Activated CD4-positive, alpha-beta T cell treated with anti-CD3 and anti-CD28 coated beads, Interleukin-2, amount 50 U/mL, for 4 hours (primary cell): ENCODE measurements at regions not wholly inside any gene's neighbourhood (a gene's known extent, or its start where the extent isn't known, plus 50 kb on each side); places are given as distances from the start of the nearest gene placed in this dataset.

ENCODE experiments used
- DNase-seq, 2 experiments: peaks; one replicate each; pipeline ENCODE4 v3.0.0-alpha.2; 2020

DNA sequence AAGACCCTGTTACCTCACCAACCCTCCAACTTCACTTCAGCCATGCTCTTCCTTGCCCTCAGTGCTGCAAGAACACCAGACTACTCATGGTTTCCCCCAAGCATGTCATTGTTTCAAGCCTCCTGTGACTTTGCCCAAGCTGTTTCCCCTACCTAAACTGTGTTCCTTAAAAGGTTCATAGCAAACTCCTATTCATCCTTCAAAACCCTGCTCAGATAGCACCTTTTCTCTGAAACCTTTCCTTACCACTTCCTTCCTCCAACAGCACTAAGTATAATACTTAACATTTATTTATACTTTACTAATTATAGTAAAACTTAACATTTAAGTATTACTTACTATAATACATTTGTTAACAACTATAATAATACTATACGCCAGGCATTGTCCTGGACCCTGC lies 136.2 kb downstream of the CCT6B start:
- DNase-seq: no peak

DNA sequence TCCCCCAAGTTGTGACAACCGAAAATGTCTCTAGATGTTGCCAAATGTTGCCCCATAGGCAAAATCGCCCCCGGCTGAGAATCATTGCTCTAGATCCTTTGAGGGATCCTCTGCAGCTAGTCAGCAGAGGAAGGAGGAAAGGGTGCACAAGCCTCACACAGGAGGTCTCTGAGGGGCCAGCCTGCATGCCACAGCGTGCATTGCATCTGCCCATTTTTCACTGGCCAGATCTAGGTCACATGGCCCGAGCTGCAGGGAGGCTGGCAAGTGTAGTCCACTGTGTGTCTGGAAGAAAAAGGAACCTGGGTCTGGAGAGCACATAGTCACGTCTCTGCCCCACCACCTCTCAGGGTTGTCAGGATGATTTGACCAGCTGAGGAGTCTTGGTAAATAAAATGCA lies 138.2 kb downstream of the CCT6B start:
- DNase-seq: no peak

DNA sequence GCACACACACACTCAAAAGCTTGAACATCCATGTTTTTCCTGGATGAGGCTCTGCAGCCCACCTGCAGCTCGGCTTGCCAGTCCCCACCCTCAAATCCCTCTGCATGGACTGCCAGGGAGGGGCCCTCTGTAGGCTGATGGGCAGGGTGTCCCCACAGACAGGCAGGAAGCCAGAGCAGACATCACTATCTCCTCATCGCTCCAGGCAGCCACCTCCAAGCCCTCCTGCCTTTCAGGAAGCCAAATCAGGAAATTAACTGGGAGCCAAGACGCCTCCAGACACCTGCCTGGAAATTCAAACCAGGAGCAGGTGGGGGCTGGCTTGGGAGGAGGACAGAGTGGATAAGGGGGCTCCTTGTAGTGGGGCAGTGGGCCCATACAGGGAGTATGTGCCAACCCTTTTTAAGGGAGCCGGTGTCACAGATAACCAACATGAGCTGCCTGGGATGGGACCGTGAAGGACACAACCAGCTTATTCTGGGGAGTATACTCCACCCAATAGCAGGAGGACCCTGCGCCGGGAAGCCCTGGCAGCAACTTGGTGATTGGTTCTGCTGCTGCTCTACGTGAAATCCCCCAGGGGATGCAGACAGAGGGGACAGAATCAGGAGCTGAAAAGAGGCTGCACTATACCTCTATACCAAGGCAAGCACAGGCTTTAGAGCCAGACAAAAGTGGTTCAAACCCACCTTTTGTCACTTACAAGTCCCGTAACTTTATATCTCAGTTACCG lies 139.1 kb downstream of the CCT6B start:
- no peak for DNase-seq

DNA sequence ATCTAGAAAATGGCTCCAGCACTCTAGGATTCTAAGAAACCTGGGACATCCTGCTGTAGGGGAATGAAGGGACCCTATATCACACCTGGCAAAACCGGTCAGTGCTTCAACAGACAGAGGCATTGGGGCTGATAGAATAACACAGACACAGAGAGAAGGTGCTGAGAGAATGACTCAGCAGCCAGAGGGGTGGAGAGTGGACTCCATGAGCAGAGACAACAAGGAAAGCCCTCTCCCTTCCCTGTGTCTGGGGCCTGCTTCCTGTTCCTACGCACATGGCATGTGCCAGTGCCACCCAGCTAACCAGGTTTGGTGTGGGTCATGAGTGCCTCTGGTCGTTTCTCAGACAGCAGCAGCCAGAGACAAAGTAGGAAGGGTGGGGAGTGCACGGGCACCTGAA lies 140.3 kb downstream of the CCT6B start:
- DNase-seq: no peak

DNA sequence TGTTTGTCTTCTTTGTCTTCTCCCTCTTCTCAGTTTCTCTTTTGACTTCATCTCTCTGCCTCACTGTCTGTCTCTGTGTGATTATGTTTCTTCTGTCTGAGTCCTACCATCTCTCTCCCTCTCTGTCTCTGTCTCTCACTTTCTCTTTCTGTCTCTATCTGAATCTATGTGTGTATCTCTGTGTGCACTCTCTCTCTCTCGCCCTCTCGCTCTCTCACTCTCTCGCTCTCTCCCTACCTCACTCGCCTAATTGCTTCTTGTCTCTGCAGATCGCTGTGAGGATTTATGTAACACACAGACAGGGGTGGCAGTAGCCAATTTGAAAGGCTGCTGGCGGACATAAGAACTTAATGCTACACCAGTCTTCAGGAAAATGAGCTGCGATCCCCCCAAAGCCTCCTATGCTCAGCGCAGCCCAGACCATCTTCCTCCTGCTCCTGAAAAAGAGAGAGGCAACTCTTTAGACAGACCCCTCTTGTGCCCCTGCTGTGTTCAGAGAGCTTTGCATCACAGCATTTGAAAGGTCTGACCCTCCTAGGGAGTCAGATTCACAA lies 140.9 kb downstream of the CCT6B start:
- DNase-seq: no peak

DNA sequence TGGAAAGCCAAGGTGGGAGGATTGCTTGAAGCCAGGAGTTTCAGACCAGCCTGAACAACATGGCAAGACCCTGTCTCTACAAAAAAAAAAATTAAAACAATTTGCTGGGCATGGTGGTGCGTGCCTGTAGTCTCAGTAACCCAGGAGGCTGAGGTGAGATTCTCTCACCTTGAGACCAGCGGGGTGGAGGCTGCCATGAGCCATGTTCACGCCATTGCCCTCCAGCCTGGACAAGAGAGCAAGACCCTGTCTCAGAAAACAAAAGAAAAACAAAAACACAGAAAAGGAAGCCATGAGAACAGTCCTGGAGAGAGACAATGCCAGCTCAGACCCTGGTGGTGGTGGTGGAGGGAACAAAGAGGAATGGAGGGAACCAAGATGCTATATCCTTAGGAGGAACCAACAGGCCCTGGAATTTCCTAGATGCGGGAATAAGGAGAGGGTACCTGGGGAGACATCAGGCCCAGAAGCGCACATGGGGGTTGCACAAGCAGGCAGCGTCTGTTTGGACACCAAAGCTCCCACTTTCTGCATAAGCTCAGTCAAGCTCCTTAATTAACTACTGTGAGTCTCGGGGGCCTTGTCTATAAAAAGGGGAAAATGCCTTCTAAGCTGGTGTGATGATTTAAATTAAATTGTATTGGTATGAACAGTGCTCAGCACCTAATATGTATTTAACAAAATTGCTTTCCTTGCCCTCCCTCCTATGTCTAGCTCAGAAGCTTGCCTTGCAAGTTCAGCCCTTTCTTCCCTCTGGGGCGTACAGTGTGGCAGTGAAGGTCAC lies 143.8 kb downstream of the CCT6B start:
- DNase-seq: no peak

DNA sequence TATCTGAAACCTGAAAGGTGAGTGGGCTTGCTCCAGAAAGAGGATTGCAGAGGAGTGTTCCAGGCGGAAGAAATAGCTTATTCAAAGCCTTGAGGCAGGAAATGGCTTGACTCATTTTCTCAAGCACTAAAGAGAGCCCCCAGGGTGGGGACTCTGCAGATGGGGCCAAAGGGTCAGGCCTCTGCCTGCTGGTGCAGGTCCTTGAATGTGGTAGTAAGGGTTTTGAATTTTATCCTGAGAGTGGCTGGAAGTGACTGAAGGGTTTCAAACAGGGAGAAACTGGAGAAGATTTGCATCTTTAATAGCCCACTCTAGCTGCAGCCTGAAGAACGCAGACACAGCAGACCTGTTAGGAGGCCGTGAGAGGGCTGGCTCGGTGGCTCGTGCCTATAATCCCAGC lies 144.4 kb downstream of the CCT6B start:
- DNase-seq: no peak

DNA sequence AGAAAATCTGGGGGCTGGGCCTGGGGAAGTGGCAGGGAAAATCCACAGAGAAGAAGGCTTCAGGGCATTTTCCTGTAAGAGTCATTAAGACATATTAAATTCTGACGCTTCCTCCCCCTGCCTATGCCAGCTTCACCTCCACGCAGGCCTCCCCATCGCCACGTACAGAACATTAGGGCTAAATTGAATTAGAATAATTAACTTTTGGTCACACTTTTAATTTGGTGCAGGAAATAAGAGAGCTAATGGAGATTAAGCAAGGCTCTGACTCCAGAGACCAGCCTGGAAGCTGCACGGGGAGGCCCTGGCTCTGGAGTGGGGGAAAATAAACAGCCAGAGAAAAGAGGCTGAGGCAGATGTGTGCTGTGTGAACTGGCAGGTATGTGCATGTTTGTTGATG lies 148.0 kb downstream of the CCT6B start:
- DNase-seq: no peak

DNA sequence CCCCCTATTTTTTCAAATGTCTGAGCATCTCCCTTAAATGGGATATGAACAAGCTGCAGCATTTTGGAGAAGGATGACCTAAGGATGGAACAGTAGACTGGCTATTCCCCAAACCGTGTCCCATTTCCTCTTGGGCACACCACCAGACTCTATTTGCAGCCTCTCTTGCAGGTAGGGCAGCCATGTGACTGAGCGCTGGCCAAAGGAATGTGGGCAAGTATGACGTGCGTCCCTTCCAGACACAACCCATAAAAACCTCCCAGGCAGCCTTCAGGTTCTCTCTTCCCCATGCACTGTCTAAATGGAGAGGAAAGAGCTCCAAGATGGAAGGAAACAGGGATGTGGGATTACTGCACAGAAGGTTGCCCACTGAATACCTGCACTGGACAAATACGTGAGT lies 149.7 kb downstream of the CCT6B start:
- no peak for DNase-seq

DNA sequence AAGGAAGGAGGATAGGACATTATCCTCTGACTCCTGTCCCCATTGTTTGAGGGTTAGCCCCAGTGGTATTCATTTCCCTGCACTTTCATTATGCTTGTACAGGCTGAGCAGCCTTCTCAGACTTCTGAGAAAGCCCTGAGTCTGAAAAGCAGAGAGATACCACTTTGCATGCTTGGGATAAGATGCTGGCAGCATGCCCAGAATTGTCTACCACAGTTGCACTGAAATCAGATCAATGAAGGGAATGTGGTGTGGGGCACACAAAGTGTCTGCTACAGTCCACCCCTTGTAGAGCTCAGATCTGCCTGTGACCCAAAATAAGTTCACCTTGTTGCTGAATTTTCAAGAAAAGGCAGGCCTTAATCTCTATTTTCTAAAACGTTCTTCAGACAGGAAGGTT lies 160.6 kb downstream of the CCT6B start:
- DNase-seq: no peak

DNA sequence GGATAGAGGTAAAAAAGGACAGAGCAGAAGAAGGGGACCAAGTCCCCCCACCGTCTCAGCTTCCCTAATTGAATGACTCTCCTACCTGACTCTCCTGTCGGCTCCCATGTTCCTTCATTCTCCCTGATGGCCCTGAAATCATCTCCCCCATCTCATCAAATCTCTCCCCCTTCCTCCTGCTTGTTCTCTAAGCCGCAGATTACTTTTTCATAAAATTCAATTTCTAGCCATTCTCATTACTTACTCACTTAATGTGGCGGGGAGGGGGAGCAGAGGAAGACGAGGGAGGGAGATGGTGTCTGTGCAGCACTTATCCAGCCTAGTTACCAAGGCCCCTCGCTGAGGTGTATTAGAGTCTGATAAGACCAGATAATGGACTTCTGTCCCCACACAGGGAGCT lies 161.5 kb downstream of the CCT6B start:
- DNase-seq: no peak

DNA sequence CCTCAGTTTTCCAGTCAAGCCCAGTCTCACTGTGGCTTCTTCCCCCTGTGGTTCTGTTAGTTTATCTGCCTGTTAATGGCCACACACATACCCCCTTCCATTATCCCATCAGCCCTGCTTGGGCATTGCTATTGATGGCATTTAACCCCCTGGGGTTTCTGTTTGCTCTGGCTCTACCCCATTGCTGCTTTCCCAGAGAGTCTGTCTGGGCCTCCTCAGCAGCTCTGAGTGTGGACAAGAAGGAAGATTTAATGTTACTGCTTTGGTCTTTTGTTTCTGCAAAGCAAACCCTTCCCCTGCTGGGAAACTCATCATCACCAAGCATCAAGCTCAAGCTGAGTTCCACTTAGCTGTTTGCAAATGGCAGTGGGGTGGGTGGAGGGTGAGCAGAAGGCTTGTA lies 162.7 kb downstream of the CCT6B start:
- DNase-seq: no peak

DNA sequence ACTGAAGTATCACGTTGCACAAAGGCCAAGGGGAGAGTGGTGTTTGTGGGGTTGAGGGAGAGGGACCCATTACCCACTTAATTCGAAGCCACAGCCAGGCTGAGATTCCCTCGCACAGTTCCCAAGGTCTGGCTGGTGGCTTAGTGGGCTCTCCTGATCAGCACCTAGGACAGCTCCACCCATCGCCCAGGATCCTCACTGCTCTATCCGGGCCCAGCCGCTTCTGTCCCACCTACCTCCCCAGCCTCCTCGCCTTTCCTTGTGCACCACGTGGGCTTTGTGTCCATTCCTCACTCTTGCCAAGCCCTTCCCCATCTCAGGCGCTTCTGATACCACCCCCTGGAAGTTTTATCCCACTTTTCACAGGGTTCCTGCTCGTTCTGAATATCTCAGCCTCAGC lies 163.5 kb downstream of the CCT6B start:
- DNase-seq: no peak

DNA sequence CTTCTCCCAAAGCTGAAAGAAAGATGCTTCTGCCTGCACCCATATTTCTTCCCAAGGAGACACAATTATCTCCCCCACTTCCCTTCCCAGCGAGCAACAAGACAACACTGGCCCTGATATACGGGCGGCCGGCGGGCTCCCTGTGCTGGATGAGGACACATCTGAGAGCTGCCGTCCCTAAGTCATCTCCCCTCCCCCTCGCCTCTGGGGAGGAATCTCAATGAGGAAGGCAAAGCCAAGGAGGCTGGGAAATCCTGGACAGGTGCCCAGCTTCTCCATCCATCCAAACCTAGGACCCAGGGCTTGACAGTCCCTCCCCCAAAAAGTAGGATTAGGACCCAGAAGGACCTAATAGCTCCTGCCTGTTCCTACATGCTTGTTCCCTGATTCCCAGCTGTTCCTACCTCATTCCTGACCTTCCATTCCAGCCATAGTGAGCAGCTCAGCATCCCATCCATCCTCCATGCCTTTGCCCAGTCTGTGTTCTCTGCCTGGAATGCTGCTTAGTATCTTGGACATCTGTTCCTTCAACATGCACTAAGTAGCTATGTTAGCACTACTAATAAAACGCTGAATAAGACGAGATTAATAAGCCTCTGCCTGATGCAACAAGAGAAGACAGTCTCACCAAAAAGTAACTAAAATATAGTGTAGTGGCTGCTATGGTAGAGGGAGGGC lies 167.9 kb downstream of the CCT6B start:
- no peak for DNase-seq

DNA sequence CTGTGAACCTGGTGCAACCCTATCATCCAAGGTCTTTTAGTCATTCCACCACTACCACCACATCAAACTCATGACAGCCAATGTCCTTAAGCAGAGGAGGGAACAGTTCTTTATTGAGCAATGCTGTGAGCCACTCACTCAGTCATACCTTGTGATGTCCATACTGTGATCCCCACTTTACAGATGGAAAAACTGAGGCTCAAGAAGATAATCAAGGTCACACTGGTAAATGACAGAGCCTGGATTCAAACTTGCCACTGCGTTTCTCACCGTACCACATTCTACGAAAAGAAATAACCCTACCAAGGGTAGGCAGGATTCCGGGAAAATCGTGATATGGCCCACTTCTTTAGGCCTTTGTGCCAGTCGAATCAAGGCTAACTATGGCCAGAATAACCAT lies 172.6 kb downstream of the CCT6B start:
- no peak for DNase-seq

DNA sequence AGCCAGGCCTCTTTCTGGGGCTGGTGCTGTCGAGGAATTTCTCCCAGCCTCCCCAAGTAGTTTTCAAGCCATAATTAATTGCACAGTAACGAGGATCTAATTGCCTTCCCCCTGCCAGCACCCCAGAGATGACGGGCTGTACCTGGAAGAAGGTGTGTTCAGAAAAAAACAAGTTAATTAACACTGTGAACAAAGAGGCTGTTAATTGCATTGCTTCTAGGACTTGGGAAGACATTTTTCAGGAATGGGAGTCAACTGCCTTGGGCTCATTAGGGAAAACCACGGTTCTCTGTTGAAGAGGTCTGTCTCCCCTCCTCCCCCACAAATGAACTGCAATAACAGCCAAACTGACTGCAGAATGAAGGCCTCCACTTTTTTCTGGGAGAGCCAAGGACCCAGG lies 176.7 kb downstream of the CCT6B start:
- no peak for DNase-seq

DNA sequence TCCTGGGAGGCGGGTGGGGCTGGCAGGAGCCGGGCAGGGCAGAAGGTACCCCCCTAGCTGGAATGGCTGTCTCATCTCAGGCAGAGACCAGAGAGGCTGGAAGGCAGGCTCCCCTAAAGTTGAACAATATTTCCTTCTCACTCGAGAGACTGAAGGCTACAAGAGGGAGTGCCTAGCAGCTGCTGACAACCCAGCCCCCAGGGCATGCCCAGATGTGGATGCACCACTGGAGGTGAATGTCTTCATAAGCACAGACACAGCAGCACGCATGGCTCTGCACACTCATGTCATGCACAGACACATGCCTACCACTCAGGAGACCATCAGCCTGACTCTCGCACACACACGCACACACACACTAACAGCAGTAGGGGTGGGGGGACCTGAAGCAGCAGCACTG lies 179.0 kb downstream of the CCT6B start:
- DNase-seq: no peak

DNA sequence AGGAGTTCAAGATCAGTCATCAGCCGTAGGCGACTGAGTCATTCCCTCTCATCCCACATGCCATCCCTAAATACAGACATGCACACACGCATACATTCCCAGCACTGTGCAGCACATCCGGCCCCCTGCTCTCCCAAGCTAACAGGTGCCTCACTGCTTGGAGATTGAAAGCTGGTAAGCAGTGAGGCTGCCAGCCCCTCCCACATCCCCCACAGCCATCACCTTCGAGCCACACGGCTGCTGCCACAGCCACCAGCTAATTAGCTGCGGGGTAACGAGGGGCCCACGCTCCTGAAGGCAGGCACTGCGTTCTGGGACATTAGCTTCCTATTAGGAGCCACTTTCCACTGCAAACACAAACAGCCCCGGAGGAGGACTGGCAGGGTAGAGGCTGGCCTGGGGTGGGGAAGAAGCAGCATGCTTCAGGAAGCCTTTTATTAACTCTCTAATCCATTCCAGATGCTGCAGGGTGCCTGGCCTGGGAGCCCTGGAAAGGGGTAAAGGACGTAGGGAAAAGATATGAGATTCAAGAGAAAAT lies 179.6 kb downstream of the CCT6B start:
- DNase-seq: no peak

DNA sequence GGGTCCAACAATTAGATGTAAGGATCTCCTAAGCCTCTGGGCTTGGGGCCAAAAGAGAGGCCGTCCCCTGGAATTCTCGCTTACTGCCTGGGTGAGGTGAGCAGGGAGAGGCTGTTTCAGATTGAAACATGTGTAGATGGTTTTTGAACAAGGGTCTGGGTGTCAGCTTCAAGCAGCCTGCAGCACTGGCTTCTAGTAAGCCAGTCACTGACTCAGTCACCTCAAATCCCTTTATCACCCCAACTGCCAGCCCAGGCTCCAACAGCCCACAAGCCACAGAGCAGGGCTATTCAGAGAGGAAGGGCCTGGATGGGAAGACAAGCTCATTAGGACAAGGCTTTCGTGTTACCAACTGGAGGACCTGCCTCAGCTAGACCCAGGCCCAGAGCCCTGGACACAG lies 180.2 kb downstream of the CCT6B start:
- no peak for DNase-seq

DNA sequence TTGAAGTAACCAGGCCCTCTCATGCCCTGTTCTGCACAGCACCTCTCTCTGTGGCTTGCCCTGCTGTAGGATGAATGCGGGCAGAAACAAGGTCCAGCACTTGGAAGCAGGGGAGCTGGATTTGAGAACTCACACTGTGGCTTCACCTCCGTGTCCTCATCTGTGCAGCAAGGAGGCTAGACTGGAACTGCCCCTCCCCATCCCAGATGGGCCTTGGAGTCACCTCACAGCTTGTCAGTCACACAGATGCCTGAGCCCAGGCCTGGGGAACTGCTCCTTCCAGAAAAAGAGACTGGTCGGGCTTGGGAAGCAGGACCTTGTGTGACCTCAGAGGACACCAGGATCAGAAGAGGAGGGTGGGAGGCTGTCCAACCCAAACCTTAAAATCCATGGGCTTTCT lies 180.8 kb downstream of the CCT6B start:
- no peak for DNase-seq

DNA sequence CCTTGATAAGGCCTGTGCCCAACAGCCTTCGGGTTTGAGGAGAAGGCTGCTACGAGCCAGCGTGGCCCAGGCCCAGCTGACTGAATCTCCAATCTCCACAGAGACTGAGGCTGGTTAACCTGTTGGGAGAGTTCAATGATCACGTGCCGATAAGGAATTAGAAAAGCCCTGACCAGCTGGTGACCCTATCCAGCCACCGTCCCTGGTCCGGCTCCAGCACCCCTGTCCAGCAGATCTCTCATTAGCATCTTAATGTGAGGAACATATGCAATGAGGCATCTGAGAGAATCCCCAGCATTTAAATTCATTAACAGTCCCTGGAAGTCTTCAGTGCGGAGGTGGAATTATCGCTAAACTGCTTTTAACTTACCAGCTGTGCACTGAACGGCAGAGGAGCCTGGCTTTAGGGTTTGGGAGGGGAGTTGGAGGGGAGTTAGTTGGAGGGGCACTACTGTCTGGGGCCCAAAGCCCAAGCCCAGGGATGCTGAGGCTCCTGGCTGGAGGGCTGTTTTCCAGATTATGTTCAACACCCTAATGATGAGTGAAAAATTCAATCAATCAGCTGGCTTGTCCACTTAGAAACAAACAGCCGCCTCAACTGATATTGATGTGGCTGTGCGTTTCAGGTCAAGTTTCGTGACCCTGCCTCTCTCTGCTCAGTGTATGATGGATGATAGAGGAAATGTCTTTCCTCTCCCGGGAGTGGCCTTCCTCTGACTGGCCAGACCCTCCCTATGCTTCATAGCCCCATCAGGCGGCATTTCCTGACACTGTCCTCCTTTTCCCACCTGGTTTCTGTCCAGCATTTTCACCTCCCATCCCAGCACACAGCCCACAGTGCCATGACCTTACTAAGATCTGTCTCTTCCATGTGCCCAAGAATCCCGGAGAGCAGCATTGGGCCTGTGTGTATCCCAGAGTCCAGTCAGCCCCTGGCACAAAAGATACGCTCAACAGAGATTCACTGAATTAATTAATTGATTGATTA lies 184.5 kb downstream of the CCT6B start:
- no peak for DNase-seq

DNA sequence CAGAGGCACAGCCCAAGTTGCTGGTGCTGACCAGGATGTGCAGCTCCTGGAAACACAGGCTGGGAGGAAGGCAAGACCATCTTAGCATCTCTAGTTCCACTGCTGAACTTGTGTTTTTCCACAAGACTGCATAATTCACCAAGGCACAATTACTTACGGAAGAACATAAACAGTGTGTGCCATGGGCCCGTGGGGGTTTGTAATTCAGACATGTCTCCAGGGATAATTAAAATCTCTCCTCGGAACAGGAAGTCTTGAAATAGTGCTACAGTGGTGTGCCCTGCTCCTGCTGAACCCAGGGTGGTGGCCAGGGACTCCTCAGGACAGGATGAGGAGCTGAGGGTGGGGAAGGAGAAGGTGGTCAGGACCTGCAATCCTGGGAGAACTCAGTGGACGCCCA lies 188.2 kb downstream of the CCT6B start:
- DNase-seq: no peak
